Mucosa of stomach (tissue), 1 donor: ENCODE measurements at regions not wholly inside any gene's neighbourhood (a gene's known extent, or its start where the extent isn't known, plus 50 kb on each side); places are given as distances from the start of the nearest gene placed in this dataset.

Experiments
- H3K27me3 ChIP-seq: one replicate; pipeline ENCODE4 v1.7.0; 2013; ENCODE audit warnings: mild to moderate bottlenecking, low read length; ENCODE audit not compliant: control insufficient read depth, insufficient read depth
- H3K36me3 ChIP-seq: one replicate; pipeline ENCODE4 v1.7.0; 2013; ENCODE audit warnings: low read length; ENCODE audit not compliant: control insufficient read depth, insufficient read depth
- H3K4me1 ChIP-seq: one replicate; pipeline ENCODE4 v1.7.0; 2013; ENCODE audit warnings: mild to moderate bottlenecking, low read length; ENCODE audit not compliant: control insufficient read depth, insufficient read depth
- H3K4me3 ChIP-seq: one replicate; pipeline ENCODE4 v1.7.0; 2013; ENCODE audit warnings: low read length
- H3K9ac ChIP-seq: one replicate; pipeline ENCODE4 v1.7.0; 2013; ENCODE audit warnings: mild to moderate bottlenecking, low read length, moderate library complexity
- H3K9me3 ChIP-seq: one replicate; pipeline ENCODE4 v1.7.0; 2013; ENCODE audit warnings: mild to moderate bottlenecking, low read length, moderate library complexity; ENCODE audit not compliant: control insufficient read depth
- donor health status: Pancreatic carcinoma.

- Histone ChIP-seq H3K9me3 (no peaks in the 10 kb centered on the region), H3K36me3 (no peaks in the 10 kb centered on the region), H3K4me3 (no peak overlapping the region), H3K9ac (no peak overlapping the region), H3K27me3 (no peaks in the 10 kb centered on the region), H3K4me1 (no peaks in the 10 kb centered on the region)
Measured at GRCh38 chr2:7278984-7279383, 361.8 kb downstream of the RNF144A start.

- H3K4me3 ChIP-seq: no peak overlapping the region
- H3K9me3 ChIP-seq: no peaks in the 10 kb centered on the region
- no peaks in the 10 kb centered on the region for H3K27me3 ChIP-seq
- H3K4me1 ChIP-seq: no peaks in the 10 kb centered on the region
- no peaks in the 10 kb centered on the region for H3K36me3 ChIP-seq
- H3K9ac ChIP-seq: no peak overlapping the region
Measured at GRCh38 chr2:7279421-7279949, 362.3 kb downstream of the RNF144A start.

- no peaks in the 10 kb centered on the region for H3K27me3 ChIP-seq
- H3K4me3 ChIP-seq: no peak overlapping the region
- H3K9me3 ChIP-seq: no peaks in the 10 kb centered on the region
- no peaks in the 10 kb centered on the region for H3K36me3 ChIP-seq
- no peaks in the 10 kb centered on the region for H3K4me1 ChIP-seq
- H3K9ac ChIP-seq: no peak overlapping the region
Measured at GRCh38 chr2:7280790-7281189, 363.6 kb downstream of the RNF144A start.

GRCh38 chr2:7281231-7282201 lies 364.3 kb downstream of the RNF144A start:
- Histone ChIP-seq H3K9me3 (no peaks in the 10 kb centered on the region), H3K4me1 (no peaks in the 10 kb centered on the region), H3K4me3 (no peak overlapping the region), H3K27me3 (no peaks in the 10 kb centered on the region), H3K9ac (no peak overlapping the region), H3K36me3 (no peaks in the 10 kb centered on the region)

- Histone ChIP-seq H3K36me3 (no peaks in the 10 kb centered on the region), H3K9me3 (no peaks in the 10 kb centered on the region), H3K9ac (no peak overlapping the region), H3K4me1 (no peaks in the 10 kb centered on the region), H3K27me3 (no peaks in the 10 kb centered on the region), H3K4me3 (no peak overlapping the region)
Measured at GRCh38 chr2:7286120-7286519, 368.9 kb downstream of the RNF144A start.

- Histone ChIP-seq H3K4me3 (no peak overlapping the region), H3K4me1 (no peaks in the 10 kb centered on the region), H3K9me3 (no peaks in the 10 kb centered on the region), H3K9ac (no peak overlapping the region), H3K27me3 (no peaks in the 10 kb centered on the region), H3K36me3 (no peaks in the 10 kb centered on the region)
Measured at GRCh38 chr2:7288484-7288883, 371.3 kb downstream of the RNF144A start.

GRCh38 chr2:7289697-7290096 lies 372.5 kb downstream of the RNF144A start:
- no peaks in the 10 kb centered on the region for H3K9me3 ChIP-seq
- no peaks in the 10 kb centered on the region for H3K4me1 ChIP-seq
- no peak overlapping the region for H3K9ac ChIP-seq
- no peak overlapping the region for H3K4me3 ChIP-seq
- no peaks in the 10 kb centered on the region for H3K36me3 ChIP-seq
- no peaks in the 10 kb centered on the region for H3K27me3 ChIP-seq

- Histone ChIP-seq H3K36me3 (no peaks in the 10 kb centered on the region), H3K4me3 (no peak overlapping the region), H3K9me3 (no peaks in the 10 kb centered on the region), H3K9ac (no peak overlapping the region), H3K27me3 (no peaks in the 10 kb centered on the region), H3K4me1 (no peaks in the 10 kb centered on the region)
Measured at GRCh38 chr2:7292154-7292691, 375.0 kb downstream of the RNF144A start.

GRCh38 chr2:7309582-7309981 lies 392.4 kb downstream of the RNF144A start:
- no peaks in the 10 kb centered on the region for H3K9me3 ChIP-seq
- no peaks in the 10 kb centered on the region for H3K4me1 ChIP-seq
- no peak overlapping the region for H3K4me3 ChIP-seq
- no peaks in the 10 kb centered on the region for H3K36me3 ChIP-seq
- H3K27me3 ChIP-seq: no peaks in the 10 kb centered on the region
- H3K9ac ChIP-seq: no peak overlapping the region

GRCh38 chr2:7324706-7325105 lies 407.5 kb downstream of the RNF144A start:
- no peaks in the 10 kb centered on the region for H3K27me3 ChIP-seq
- no peak overlapping the region for H3K9ac ChIP-seq
- H3K36me3 ChIP-seq: no peaks in the 10 kb centered on the region
- H3K4me3 ChIP-seq: no peak overlapping the region
- no peaks in the 10 kb centered on the region for H3K4me1 ChIP-seq
- H3K9me3 ChIP-seq: no peaks in the 10 kb centered on the region

- Histone ChIP-seq H3K36me3 (no peaks in the 10 kb centered on the region), H3K9ac (no peak overlapping the region), H3K4me1 (no peaks in the 10 kb centered on the region)
Measured at GRCh38 chr2:7325186-7325585, 408.0 kb downstream of the RNF144A start.

GRCh38 chr2:7329465-7329864 lies 412.3 kb downstream of the RNF144A start:
- Histone ChIP-seq H3K36me3 (no peaks in the 10 kb centered on the region), H3K4me3 (no peak overlapping the region), H3K27me3 (no peaks in the 10 kb centered on the region), H3K9me3 (no peaks in the 10 kb centered on the region), H3K4me1 (no peaks in the 10 kb centered on the region), H3K9ac (no peak overlapping the region)

More at GRCh38 chr2:7325186-7325585, 408.0 kb downstream of the RNF144A start:
- Histone ChIP-seq H3K9me3 (no peaks in the 10 kb centered on the region), H3K27me3 (no peaks in the 10 kb centered on the region), H3K4me3 (no peak overlapping the region)
